CD4-positive, alpha-beta T cell treated with Interleukin-17A for 1 hour (primary cell): ENCODE measurements at regions not wholly inside any gene's neighbourhood (a gene's known extent, or its start where the extent isn't known, plus 50 kb on each side); places are given as distances from the start of the nearest gene placed in this dataset.
"Not testable (repeated sequence)": the region's sequence is repeated elsewhere in the genome, so short reads cannot be mapped to it uniquely, and the experiment has no call there.

ENCODE experiments used
- DNase-seq: peaks from one replicate; pipeline ENCODE4 v3.0.0-alpha.2; 2020

DNA sequence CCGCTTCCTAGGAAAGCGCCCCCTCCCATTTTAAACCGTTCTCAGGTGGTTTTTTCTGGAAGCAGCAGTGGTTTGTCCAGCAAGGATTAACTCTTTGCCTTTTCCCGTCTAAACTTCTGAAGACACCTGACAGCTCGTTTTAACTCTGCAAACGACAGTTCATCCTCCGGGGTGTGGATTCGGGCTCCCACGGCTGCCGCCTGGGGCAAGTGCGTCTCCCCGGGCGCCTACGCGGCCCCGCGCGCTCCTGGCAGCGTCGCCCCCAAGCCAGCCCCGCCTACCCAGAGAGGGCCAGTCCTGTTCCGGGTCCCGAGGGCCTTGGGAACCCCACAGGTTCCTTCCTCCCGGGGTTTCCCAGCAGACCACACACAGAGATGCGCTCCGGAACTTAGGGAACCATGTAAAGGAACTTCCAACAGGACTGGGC is 54.4 kb downstream of the PRR18 start:
- DNase-seq = no peak

DNA sequence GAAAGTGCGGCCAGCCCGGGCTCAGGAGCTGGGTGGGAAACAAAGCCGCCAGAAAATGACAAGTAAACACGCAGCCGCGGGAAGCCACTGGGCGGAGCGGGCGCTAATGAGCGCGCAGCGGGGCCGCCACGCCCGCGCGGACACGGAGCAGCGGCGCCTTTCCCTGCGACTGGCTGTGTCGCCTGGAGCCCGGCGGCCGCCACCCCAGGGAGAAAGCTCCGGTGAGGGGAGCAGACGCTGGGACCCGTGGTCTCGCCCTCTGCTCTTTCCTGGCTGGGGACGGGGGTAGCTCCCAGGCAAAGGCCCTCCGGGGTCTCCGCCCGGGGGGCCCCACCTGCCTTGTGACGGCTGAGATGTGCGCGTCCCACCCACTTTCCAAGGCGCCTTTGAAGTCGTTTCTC is 54.9 kb downstream of the PRR18 start:
- DNase-seq = no peak

DNA sequence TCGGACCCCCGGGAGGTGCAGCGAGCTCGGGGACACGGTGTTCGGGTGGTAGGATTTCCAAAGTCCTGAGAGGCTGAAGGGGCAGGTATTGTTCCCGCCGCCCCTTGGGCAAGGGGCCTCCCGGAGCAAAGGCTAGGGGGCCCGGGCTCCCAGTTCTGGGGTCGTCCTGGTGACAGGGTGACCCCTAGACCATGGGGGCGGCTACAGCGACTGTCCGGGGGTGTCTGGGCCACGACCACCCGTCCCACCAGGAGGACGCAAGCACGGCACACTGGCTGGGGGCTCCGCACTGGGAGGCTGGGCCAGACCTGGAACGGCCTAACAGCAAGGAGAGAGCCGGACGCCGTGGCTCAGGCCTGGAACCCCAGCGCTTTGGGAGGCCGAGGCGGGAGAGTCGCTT is 55.6 kb downstream of the PRR18 start:
- DNase-seq = no peak

DNA sequence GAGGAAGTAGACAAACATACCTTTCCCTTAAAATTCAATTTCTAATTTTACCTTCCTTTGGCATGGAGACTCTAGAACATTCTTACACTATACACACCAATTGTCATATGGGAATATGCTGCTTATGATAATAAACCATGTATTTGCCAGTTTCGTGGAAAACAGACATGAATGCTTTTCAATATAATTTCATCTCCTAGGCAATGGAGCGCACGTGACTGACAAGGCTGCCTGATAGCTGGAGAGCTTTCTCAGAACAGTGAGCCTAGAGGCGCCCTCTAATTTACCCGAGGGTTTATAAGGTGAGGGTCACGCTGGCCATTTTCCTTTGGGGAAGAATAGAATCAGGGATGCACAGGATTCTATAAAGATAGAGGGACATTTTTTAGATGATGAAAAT is 56.5 kb downstream of the PRR18 start:
- no peak for DNase-seq

DNA sequence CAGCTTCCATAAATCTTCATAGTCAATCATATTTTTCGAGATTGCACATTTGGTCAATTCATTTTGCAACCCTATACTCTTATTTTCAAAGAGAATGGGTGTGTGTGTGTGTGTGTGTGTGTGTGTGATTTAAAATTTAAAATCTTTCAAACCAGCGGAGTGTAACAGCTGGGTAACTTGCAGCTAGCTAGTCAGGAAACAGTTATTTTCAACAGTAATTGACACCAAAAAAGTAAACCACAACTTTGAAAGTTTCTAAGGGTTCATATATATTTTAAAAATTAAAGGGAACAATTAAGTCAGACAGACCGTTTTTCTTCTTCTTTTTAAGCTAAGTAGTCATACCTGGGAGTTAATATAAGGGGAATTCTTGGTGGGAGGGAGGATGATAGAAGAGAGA is 57.0 kb downstream of the PRR18 start:
- no peak for DNase-seq

DNA sequence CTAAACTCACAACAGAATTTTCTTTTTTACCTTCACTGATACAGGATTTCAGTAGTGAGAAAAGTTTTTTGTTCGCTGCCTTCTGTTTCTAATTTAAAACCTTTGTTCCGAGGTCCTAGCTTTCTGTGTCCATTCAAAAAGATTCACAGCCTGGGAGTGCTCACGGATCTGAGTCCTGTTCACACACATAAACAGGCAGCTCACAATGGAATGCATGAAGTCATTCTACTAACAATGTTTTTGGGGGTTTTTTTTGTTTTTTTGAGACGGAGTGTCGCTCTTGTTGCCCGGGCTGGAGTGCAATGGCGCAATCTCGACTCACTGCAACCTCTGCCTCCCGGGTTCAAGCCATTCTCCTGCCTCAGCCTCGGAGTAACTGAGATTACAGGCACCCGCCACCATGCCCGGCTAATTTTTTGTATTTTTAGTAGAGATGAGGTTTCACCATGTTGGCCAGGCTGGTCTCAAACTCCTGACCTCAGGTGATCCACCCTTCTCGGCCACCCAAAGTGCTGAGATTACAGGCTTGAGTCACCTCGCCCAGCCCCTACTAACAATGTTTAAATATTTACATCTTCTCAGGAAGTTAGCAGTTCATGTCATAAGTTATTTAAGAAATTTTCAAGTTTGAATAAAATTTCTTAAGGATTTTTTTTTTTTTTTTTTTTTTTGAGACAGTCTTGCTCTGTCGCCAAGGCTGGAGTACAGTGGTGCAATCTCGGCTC is 59.0 kb downstream of the PRR18 start:
- not testable (repeated sequence) for DNase-seq

DNA sequence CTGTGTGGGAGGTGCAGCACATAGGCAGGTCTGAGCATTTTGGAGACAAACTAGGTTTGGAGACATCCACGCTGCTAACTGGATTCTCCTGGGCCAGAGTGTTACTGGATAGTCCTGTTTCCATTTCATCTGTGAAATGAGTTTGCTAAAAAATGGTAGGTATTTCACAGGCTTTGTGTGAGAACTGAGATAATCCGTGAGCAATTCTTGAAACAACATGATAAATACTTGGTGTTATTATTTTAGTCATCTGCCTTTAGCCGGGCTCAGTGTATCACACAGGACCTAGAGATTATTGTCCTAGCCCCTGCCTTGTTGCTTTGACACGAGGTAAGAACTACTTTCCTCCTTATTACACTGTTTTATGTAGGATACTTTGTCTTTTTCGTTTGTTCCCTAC is 63.0 kb downstream of the PRR18 start:
- no peak for DNase-seq

GRCh38 chr6:166244353-166245045 is 63.7 kb downstream of the PRR18 start:
- DNase-seq = peak; percentile 41

DNA sequence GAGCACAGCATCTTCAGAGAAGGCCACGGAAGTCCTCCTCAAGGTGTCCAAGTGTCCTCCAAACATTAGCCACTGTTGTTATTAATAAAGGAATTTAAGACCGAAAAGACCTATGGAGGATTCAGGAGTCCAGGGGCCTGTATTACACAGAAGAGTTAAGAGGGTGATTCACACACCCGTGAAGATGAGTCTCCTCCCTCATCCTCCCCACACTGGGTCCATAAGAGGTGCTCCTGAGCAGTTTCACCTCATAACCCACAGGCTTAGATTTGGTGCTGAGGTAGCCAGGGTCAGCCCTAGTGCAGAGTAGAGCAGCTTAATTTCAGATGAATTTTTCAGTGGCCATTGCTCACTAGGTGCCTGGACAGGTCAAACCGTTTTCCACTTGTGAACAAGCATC is 65.3 kb downstream of the PRR18 start:
- DNase-seq = no peak

DNA sequence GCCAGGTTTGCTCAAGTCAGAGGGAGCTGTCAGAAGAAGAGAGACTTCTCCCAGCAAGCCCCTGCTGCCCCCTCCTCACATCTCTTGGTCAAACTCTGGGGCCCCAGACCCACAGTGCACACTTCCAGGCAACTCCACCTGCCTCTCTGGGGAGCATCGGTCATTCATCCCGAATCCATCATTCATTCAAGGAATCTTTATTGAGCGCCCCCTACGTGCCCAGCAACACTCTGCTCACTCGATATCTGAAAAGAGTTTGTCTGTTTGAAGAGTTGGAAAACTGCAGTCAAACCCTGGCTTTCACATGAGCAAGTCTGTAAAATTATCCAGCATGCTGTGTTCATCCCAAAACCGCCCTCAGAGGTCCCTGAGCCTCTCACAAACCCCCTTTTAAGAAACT is 66.2 kb downstream of the PRR18 start:
- DNase-seq = no peak

- DNase-seq = no peak
These were observed 67.3 kb downstream of the PRR18 start for GRCh38 chr6:166240889-166241288.

DNA sequence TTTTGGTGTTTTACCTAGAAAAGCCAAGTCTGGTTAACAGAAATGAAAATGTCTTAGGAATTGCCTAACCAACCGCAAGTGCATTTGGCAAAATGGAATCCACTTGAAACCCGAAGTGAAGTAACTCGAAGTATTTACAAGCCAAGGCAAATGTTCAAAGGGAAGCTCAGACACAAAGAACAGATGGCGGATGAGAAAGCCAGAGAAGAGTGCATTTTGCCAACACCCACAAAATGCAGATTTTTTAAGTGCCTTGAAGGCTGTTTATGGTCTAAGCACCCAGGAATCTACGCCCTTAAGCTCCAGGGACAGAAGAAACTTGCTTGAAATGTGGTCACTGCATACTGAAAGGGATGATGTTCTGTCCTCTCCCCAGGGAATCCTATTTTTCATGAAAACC is 70.0 kb upstream of the TBXT start:
- no peak for DNase-seq

DNA sequence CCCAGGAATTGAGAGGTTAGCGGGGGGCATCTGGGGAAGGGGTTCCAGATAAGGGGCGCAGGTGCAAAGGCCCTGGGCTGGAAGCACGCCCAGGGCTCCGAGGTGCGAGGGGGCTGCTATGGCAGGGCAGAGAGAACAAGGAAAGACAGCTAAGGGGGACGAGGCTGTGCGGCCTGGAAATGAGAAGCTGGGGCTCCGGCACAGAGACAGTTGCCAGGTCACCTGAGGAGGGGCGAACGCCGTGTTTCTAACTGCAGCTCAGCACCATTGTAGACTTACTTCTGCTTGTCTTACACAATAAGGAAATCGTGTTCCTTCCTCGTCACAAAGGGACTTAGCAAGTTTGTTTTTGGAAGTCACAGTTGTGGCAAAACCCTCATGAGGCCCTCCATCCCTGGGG is 68.9 kb upstream of the TBXT start:
- DNase-seq = no peak

DNA sequence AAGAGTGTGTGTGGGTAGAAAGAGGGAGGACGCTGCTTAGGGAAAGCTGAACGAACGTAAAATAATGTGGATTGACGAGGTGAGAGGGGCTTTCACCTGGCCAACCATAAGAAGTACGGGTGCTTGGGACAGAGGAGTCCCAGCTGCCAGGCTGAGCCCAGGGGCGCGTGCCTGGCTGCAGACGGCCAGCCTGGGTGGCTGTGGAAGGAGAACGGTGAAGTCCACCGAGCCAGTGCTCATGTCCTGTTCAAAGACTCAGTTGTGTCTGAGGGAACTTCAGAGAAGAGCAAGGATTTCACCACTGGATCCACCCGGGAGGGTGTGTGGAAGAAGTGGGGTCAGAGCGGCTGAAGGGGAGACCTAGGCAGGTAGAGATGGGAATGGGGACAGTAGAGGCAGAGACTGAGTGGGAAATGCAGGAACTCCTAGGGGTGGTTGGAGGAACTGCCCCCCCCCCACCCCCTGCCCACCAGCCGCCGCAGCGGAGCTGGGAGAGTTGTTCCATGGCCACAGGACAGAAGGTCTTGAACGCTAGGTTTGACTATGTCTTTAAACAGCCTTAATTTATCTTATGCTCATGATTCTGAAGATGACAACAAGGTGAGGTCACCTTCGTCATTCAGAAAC is 68.1 kb upstream of the TBXT start:
- DNase-seq = no peak

- DNase-seq = not testable (repeated sequence)
These were observed 63.5 kb upstream of the TBXT start for GRCh38 chr6:166231181-166231580.

GRCh38 chr6:166228839-166229528 is 61.3 kb upstream of the TBXT start:
- no peak for DNase-seq

GRCh38 chr6:166228425-166228824 is 60.8 kb upstream of the TBXT start:
- DNase-seq = no peak

DNA sequence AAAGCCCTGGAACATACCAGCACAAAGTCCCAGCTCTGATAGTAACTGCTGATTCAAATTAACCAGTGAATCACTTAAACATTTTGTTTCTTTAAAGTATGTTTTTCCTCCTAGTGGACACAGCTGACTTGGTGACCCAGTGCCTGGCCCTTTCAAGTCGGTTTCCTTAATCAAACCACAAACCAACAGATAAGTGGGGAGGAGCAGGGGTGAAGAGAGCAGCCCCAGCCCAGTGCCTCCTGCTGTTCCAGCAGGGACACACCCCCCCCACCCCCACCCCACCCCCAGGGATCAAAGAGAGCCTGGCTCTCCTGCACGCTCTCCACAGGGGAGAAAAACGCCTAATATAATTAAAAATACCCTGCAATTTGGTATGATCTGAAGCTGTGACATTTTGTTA is 55.4 kb upstream of the TBXT start:
- DNase-seq = no peak

DNA sequence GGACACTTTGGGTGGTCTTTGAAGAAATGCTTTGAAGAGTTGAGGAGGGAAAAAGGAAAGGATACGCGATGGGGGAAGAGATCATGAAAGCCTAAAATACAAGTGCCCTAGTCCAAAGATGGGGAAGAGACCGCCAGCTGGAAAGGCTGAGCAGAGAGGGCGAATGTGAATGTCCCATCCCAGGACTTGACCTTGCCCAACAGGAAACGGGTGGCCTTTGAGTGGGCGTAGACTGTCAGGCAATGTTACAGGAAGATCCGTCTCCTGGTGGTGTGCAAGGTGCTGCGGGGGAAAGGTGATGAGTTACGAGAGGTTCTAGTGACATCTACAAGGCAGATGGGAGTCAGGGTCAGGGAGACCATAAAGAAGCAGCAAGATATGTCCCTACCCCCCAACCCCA is 55.0 kb upstream of the TBXT start:
- no peak for DNase-seq

- DNase-seq = no peak
These were observed 54.0 kb upstream of the TBXT start for GRCh38 chr6:166221636-166222035.

DNA sequence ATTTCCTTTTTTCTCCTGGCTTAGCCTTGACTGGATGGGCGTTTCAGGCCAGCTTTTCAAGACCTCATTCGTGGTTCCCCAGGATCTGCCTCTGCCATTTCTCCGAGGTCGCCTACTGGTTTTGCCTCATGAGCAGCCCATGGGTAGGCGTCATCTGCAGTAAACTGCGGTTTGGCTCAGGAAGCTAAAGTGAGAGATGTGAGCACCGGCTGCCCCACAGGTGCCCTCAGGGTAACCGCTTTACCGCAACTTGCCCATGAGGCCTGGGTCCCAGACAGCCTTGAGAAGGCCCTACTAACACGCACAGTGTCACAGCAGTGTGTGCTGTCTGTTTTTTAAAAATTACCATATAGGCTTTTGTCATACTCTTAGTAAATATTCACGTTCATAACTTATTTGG is 53.4 kb upstream of the TBXT start:
- no peak for DNase-seq
